ENCODE measurements at regions not wholly inside any gene's neighbourhood (a gene's known extent, or its start where the extent isn't known, plus 50 kb on each side); places are given as distances from the start of the nearest gene placed in this dataset.

DNA sequence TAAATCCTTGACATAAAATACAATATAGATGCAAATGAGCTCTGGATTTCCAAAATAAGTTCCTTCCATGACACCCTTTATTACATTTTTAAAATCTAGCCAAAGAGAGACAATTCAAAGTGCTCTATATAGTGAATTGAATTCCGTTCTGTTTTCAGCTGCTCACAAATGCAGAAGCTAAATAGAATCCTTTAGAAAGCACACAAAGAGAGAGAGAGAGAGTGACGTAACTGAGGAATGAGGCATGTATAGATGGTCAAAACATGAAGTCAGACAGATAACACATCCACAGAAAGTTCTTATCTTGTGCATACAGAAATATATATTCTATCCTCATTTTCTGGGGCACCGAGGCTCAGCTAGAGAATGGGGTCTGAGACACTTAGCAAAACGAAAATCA is 344.7 kb upstream of the NETO1 start:
- H3K27ac ChIP-seq, result no peak overlapping the region
- TF ChIP-seq, protein P1, sequence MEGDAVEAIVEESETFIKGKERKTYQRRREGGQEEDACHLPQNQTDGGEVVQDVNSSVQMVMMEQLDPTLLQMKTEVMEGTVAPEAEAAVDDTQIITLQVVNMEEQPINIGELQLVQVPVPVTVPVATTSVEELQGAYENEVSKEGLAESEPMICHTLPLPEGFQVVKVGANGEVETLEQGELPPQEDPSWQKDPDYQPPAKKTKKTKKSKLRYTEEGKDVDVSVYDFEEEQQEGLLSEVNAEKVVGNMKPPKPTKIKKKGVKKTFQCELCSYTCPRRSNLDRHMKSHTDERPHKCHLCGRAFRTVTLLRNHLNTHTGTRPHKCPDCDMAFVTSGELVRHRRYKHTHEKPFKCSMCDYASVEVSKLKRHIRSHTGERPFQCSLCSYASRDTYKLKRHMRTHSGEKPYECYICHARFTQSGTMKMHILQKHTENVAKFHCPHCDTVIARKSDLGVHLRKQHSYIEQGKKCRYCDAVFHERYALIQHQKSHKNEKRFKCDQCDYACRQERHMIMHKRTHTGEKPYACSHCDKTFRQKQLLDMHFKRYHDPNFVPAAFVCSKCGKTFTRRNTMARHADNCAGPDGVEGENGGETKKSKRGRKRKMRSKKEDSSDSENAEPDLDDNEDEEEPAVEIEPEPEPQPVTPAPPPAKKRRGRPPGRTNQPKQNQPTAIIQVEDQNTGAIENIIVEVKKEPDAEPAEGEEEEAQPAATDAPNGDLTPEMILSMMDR (conservative IDR thresholded peaks at IDR 0.05), result no peak
- TF ChIP-seq ZFX (IDR thresholded peaks at IDR 0.05), result no peak

DNA sequence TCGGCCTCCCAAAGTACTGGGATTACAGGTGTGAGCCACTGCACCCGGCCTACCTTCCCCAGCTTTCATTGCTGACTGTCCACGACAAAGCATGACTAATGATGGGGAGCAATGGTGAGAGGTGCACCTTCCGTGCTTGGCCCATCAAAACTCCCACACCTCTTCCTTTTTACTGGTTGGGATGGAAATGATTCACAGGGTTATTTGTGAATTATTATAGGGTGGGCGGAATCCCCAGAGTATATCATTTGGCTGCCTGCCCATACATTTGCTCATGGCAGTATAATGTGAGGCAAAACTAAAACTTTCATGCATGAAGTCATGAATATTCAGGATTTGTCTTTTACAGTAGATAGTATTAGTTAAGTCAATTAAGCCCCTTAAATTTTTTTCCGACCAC is 334.2 kb upstream of the NETO1 start:
- TF ChIP-seq, protein P1 (conservative IDR thresholded peaks at IDR 0.05), result no peak
- TF ChIP-seq ZFX (IDR thresholded peaks at IDR 0.05), result no peak
- H3K27ac ChIP-seq, result no peak overlapping the region

DNA sequence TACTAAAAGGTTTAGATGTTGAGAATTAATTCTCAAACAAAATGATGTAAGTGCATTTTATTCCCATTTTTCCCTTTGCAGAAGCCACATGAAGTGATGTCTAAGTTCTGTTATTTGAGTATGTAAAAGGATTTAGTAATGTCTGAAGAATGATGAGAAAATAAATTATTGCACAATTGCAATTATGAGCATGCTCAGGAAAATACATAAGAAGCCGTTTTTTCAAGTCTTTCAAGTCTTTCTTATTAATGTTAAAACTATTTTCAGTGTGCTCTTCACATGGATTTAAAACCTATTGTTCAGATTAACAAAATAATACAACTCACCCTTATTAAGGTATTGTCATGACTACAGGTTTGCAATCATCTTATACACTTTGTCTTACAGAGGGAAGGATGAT is 331.4 kb upstream of the NETO1 start:
- H3K27ac ChIP-seq, result no peak overlapping the region
- TF ChIP-seq, protein P1 (conservative IDR thresholded peaks at IDR 0.05), result no peak
- TF ChIP-seq ZFX (IDR thresholded peaks at IDR 0.05), result no peak

DNA sequence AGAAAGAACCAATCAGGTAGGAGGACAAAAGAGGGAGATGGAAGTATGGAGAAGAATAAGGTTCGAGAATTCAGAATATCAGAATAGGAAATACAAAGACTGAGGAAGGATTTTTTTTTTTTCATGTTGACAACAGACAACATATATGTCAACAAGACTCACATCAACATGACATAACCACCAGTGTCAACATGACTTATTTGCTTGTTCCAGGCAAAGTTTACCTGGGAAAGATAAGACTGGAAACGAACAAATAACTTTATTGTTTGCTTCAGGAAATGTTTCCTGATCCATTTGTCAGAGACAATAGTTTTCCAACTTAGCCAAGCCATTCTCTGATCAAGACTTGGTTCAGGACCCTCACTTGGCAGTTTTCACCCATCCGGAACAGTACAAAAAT is 321.9 kb upstream of the NETO1 start:
- no peak for TF ChIP-seq ZFX (IDR thresholded peaks at IDR 0.05)
- TF ChIP-seq, protein P1 (conservative IDR thresholded peaks at IDR 0.05), result no peak
- peak overlapping the region; percentile 66; the same call in 1 of the 2 replicates for H3K27ac ChIP-seq

DNA sequence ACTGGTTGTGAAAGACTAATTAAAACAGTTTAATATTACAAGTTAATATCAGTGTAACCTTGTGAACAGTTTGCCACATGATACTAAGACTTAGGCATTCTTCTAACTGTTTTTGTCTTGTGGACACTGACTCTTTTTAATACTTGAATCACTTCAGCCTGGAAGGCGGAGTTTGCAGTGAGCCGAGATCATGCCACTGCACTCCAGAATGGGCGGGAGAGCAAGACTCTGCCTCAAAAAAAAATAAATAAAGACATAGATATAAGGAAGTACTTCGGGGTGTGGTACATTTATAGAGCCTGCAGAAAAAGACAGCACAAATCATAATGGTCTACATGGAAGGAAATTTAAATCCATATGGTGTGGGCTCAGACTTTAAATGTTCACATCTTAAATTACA is 300.4 kb upstream of the NETO1 start:
- peak overlapping the region; percentile 43; the same call in 1 of the 2 replicates for H3K27ac ChIP-seq

DNA sequence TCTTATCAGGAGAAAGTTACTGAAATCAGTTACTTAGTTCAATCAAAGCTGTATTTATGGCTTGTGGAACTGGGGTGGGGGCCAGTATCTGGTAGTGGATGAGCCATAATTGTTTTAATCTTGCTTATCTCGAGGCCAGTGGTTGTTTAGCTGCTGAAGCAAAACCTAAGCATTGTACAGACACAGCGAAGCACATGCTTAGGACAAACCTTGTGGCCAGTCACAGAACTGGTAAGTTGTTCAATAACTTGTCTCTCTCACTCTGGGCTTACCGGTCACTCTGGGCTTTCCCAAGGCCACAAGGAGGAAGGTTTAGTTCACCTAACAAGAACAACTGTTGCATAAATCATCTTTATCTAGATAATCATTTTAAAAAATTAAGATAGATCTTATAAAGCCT is 296.6 kb upstream of the NETO1 start:
- no peak for TF ChIP-seq ZFX (IDR thresholded peaks at IDR 0.05)
- TF ChIP-seq, protein P1 (conservative IDR thresholded peaks at IDR 0.05), result no peak
- H3K27ac ChIP-seq, result no peak overlapping the region

More for the DNA sequence above, 300.4 kb upstream of the NETO1 start:
- TF ChIP-seq, protein P1 (conservative IDR thresholded peaks at IDR 0.05), result no peak
- TF ChIP-seq ZFX (IDR thresholded peaks at IDR 0.05), result no peak

DNA sequence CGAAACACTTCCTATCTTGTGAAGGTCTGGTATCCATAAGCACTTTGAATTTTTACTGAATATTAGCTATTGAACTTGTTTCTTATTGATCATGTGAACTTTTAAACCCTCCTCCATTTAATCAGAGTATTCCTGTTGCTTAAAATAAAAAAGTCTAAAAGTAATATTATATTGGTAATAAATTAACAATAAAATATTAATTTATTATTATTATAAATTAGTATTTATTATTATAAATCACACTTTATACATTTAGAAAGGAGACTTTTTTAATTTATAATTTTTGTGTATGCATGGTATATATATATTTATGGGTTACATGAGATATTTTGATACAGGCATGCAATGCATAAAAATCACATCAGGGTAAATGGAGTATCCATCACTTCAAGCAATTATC is 295.4 kb upstream of the NETO1 start:
- H3K27ac ChIP-seq, result no peak overlapping the region
- TF ChIP-seq, protein P1 (conservative IDR thresholded peaks at IDR 0.05), result no peak
- no peak for TF ChIP-seq ZFX (IDR thresholded peaks at IDR 0.05)

Measured in C4-2B (cell line).